ENCODE measurements at regions not wholly inside any gene's neighbourhood (a gene's known extent, or its start where the extent isn't known, plus 50 kb on each side); places are given as distances from the start of the nearest gene placed in this dataset.

GRCh38 chr10:36604316-36604715, 521.1 kb upstream of the ANKRD30A start:
- TF ChIP-seq CTCF (conservative IDR thresholded peaks at IDR 0.05 in 1 of 2, IDR thresholded peaks at IDR 0.05 in 1 of 2; ENCODE audit: low read depth in 1 of 2, low read length in 2 of 2) (no peak), EZH2 (IDR thresholded peaks at IDR 0.05; ENCODE audit: low read length, missing control alignments) (no peak)

Measured in fibroblast of lung (primary cell).